HEK293 (cell line): ENCODE measurements at regions not wholly inside any gene's neighbourhood (a gene's known extent, or its start where the extent isn't known, plus 50 kb on each side); places are given as distances from the start of the nearest gene placed in this dataset.

Experiments
- CTCF ChIA-PET: fragments of 350-600 bp; formaldehyde crosslinking; extraction: SDS; loops from one replicate; lab custom pipeline; 2021; ENCODE audit warnings: antibody characterized with exemption; lab: Yijun Ruan, JAX
- POLR2A ChIA-PET: fragments of 300-600 bp; formaldehyde crosslinking; extraction: SDS; loops from one replicate; lab custom pipeline; 2020; ENCODE audit warnings: antibody characterized with exemption, inconsistent platforms; lab: Yijun Ruan, JAX
- H3K27ac ChIP-seq: fragments of 200-500 bp; sonication (Bioruptor generic); 2 replicates; pipeline ENCODE4 v1.5.1; 2014; ENCODE audit warnings: low read depth, low read length, control low read depth, inconsistent platforms; ENCODE audit errors: extremely low read depth
- H3K36me3 ChIP-seq, 2 experiments: fragments of 200-500 bp in 1 of 2; sonication (Bioruptor generic) in 1 of 2; 1 replicate in 1 of 2; 2 replicates in 1 of 2; pipeline ENCODE4 v1.5.1; 2014 to 2017; ENCODE audit warnings: inconsistent platforms in 2 of 2, low read length in 2 of 2; ENCODE audit not compliant: control insufficient read depth in 2 of 2, insufficient read depth in 1 of 2
- H3K4me1 ChIP-seq: fragments of 200-500 bp; sonication (Bioruptor generic); 2 replicates; pipeline ENCODE4 v1.5.1; 2014; ENCODE audit warnings: mild to moderate bottlenecking, low read length, inconsistent platforms; ENCODE audit not compliant: control insufficient read depth, insufficient read depth
- H3K4me3 ChIP-seq: 2 replicates; pipeline ENCODE4 v1.5.1; 2011; ENCODE audit warnings: low read depth, mild to moderate bottlenecking, control low read depth, low read length, moderate library complexity
- H3K9me3 ChIP-seq: fragments of 200-500 bp; sonication (Bioruptor generic); 2 replicates; pipeline ENCODE4 v1.5.1; 2014; ENCODE audit warnings: low read depth, low read length, inconsistent platforms; ENCODE audit not compliant: control insufficient read depth, insufficient read depth
- GLI2 ChIP-seq: fragments of 450-650 bp; formaldehyde crosslinking; IDR thresholded peaks from 2 replicates; pipeline ENCODE4; 2017; ENCODE audit warnings: missing biosample characterization, missing genetic modification characterization, low read depth, borderline replicate concordance
- KLF9 ChIP-seq: fragments of 450-650 bp; formaldehyde crosslinking; IDR thresholded peaks from 2 replicates; pipeline ENCODE4 v1.5.1; 2016; ENCODE audit warnings: missing biosample characterization, missing genetic modification characterization, low read depth
- ZBTB17 ChIP-seq: fragments of 450-650 bp; formaldehyde crosslinking; IDR thresholded peaks from 2 replicates; pipeline ENCODE4 v1.5.1; 2016; ENCODE audit warnings: missing biosample characterization, missing genetic modification characterization
- ZFHX2 ChIP-seq: fragments of 450-650 bp; formaldehyde crosslinking; conservative IDR thresholded peaks from 2 replicates; pipeline ENCODE4 v1.5.1; 2016; ENCODE audit warnings: missing biosample characterization, missing genetic modification characterization
- ZNF112 ChIP-seq: fragments of 450-650 bp; formaldehyde crosslinking; IDR thresholded peaks from 2 replicates; pipeline ENCODE4 v1.5.0; 2017; ENCODE audit warnings: missing biosample characterization, missing genetic modification characterization
- ZNF223 ChIP-seq: fragments of 450-650 bp; formaldehyde crosslinking; IDR thresholded peaks from 2 replicates; pipeline ENCODE4 v1.5.1; 2016; ENCODE audit warnings: missing biosample characterization, missing genetic modification characterization
- ZNF292 ChIP-seq: fragments of 450-650 bp; formaldehyde crosslinking; IDR thresholded peaks from 2 replicates; pipeline ENCODE4 v1.5.1; 2016; ENCODE audit warnings: low read depth, missing biosample characterization, missing genetic modification characterization, borderline replicate concordance
- ZNF311 ChIP-seq: fragments of 450-650 bp; formaldehyde crosslinking; IDR thresholded peaks from 2 replicates; pipeline ENCODE4 v1.5.1; 2017; ENCODE audit warnings: missing biosample characterization, missing genetic modification characterization, borderline replicate concordance
- ZNF501 ChIP-seq: fragments of 450-650 bp; formaldehyde crosslinking; IDR thresholded peaks from 2 replicates; pipeline ENCODE4 v1.5.1; 2016; ENCODE audit warnings: missing biosample characterization, missing genetic modification characterization
- ZNF76 ChIP-seq: fragments of 450-650 bp; formaldehyde crosslinking; IDR thresholded peaks from 2 replicates; pipeline ENCODE4; 2016; ENCODE audit warnings: low read depth, missing biosample characterization, missing genetic modification characterization, borderline replicate concordance
- TF ChIP-seq, protein P1 (sequence below): fragments of 450-650 bp; formaldehyde crosslinking; conservative IDR thresholded peaks from 2 replicates; pipeline ENCODE4 v1.5.1; 2016; ENCODE audit warnings: low read depth, missing biosample characterization, missing genetic modification characterization
- TF ChIP-seq, protein P2 (sequence below): fragments of 450-650 bp; formaldehyde crosslinking; IDR thresholded peaks from 2 replicates; pipeline ENCODE4 v1.5.1; 2016; ENCODE audit warnings: missing biosample characterization, missing genetic modification characterization
- TF ChIP-seq, protein P3 (sequence below): fragments of 450-650 bp; formaldehyde crosslinking; IDR thresholded peaks from 2 replicates; pipeline ENCODE4 v1.5.1; 2016; ENCODE audit warnings: missing biosample characterization, missing genetic modification characterization
- TF ChIP-seq, protein P4 (sequence below): fragments of 450-650 bp; formaldehyde crosslinking; IDR thresholded peaks from 2 replicates; pipeline ENCODE4 v1.5.1; 2017; ENCODE audit warnings: missing biosample characterization, missing genetic modification characterization

DNA sequence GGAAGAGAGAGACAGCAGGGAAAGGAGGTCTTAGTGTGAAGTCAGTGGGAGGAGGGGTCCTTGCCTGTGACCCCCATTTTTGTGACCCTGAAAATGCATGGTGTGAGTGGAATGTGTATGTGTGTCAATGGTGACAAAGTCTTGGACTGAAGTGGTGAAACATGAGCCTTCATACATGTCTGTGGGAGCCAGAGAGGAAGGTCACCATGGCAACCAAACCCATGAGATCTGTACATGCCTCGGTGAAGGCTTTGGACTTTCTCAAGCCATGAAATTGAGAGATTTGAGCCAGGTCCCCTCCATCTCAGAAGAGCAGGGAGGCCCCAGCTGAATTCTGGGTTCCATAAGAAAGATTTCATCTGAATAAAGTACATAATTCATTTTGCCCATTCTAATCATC is 108.7 kb downstream of the TTC8 start:
- Histone ChIP-seq H3K9me3 (no peaks in the 10 kb centered on the region), H3K4me1 (no peaks in the 10 kb centered on the region), H3K27ac (no peak overlapping the region), H3K36me3 (no peaks in the 10 kb centered on the region), H3K4me3 (no peak overlapping the region)
- TF ChIP-seq, protein P1, sequence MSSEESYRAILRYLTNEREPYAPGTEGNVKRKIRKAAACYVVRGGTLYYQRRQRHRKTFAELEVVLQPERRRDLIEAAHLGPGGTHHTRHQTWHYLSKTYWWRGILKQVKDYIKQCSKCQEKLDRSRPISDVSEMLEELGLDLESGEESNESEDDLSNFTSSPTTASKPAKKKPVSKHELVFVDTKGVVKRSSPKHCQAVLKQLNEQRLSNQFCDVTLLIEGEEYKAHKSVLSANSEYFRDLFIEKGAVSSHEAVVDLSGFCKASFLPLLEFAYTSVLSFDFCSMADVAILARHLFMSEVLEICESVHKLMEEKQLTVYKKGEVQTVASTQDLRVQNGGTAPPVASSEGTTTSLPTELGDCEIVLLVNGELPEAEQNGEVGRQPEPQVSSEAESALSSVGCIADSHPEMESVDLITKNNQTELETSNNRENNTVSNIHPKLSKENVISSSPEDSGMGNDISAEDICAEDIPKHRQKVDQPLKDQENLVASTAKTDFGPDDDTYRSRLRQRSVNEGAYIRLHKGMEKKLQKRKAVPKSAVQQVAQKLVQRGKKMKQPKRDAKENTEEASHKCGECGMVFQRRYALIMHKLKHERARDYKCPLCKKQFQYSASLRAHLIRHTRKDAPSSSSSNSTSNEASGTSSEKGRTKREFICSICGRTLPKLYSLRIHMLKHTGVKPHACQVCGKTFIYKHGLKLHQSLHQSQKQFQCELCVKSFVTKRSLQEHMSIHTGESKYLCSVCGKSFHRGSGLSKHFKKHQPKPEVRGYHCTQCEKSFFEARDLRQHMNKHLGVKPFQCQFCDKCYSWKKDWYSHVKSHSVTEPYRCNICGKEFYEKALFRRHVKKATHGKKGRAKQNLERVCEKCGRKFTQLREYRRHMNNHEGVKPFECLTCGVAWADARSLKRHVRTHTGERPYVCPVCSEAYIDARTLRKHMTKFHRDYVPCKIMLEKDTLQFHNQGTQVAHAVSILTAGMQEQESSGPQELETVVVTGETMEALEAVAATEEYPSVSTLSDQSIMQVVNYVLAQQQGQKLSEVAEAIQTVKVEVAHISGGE, result no peak
- TF ChIP-seq, protein P2, sequence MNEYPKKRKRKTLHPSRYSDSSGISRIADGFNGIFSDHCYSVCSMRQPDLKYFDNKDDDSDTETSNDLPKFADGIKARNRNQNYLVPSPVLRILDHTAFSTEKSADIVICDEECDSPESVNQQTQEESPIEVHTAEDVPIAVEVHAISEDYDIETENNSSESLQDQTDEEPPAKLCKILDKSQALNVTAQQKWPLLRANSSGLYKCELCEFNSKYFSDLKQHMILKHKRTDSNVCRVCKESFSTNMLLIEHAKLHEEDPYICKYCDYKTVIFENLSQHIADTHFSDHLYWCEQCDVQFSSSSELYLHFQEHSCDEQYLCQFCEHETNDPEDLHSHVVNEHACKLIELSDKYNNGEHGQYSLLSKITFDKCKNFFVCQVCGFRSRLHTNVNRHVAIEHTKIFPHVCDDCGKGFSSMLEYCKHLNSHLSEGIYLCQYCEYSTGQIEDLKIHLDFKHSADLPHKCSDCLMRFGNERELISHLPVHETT (tag by site-specific recombination), result no peak
- TF ChIP-seq, protein P3, sequence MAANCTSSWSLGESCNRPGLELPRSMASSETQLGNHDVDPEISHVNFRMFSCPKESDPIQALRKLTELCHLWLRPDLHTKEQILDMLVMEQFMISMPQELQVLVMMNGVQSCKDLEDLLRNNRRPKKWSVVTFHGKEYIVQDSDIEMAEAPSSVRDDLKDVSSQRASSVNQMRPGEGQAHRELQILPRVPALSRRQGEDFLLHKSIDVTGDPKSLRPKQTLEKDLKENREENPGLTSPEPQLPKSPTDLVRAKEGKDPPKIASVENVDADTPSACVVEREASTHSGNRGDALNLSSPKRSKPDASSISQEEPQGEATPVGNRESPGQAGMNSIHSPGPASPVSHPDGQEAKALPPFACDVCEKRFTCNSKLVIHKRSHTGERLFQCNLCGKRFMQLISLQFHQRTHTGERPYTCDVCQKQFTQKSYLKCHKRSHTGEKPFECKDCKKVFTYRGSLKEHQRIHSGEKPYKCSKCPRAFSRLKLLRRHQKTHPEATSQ (tag by site-specific recombination), result no peak
- TF ChIP-seq ZNF112 (tag by site-specific recombination), result no peak
- no peak for TF ChIP-seq ZNF76 (tag by site-specific recombination)
- no peak for TF ChIP-seq ZNF501 (tag by site-specific recombination)
- TF ChIP-seq, protein P4, sequence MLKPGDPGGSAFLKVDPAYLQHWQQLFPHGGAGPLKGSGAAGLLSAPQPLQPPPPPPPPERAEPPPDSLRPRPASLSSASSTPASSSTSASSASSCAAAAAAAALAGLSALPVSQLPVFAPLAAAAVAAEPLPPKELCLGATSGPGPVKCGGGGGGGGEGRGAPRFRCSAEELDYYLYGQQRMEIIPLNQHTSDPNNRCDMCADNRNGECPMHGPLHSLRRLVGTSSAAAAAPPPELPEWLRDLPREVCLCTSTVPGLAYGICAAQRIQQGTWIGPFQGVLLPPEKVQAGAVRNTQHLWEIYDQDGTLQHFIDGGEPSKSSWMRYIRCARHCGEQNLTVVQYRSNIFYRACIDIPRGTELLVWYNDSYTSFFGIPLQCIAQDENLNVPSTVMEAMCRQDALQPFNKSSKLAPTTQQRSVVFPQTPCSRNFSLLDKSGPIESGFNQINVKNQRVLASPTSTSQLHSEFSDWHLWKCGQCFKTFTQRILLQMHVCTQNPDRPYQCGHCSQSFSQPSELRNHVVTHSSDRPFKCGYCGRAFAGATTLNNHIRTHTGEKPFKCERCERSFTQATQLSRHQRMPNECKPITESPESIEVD (tag by site-specific recombination), result no peak
- TF ChIP-seq ZNF223 (tag by site-specific recombination), result no peak
- ChIA-PET POLR2A (no interaction called here), CTCF (interaction anchor here (0.9 kb wide), 1 partner anchor 66 kb away, joined by 3 read pairs; no protein-coding TSS in a partner anchor)

DNA sequence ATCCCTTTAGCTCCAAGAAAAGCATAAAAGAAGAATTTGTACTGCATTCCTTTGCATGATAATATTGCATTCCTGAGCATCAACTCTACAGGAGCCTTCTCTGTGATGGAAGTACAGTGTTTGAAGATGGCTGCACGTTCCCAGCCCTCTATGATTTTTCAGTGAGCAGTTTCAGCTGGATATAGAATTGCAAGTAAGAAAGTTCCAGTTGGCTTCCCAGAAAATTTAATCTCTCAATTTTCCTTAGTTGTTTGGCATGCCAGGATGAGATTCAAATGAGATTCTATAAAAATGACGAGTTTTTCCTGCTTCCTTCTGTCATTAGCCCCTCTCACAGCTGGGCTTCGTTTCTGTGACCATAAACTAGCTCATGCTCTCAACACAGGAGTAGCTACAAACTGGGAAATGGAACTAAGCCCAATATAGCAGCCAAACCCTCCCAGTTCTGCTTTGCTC is 109.9 kb downstream of the TTC8 start:
- TF ChIP-seq ZNF292 (tag by site-specific recombination) (no peak), GLI2 (tag by site-specific recombination) (no peak), ZFHX2 (tag by site-specific recombination) (no peak), KLF9 (tag by site-specific recombination) (no peak), ZNF311 (tag by site-specific recombination) (no peak), ZBTB17 (tag by site-specific recombination) (no peak)
- H3K9me3 ChIP-seq, result no peaks in the 10 kb centered on the region
- CTCF ChIA-PET, result interaction anchor here (0.5 to 0.7 kb wide), 5 partner anchors 26 to 980 kb away, joined by 3 to 4 read pairs (median 3); no protein-coding TSS in a partner anchor
- POLR2A ChIA-PET, result no interaction called here
- no peaks in the 10 kb centered on the region for H3K4me1 ChIP-seq
- H3K4me3 ChIP-seq, result no peak overlapping the region
- no peaks in the 10 kb centered on the region for H3K36me3 ChIP-seq
- no peak overlapping the region for H3K27ac ChIP-seq
